Right lobe of liver (tissue), 6 donors: ENCODE measurements at regions not wholly inside any gene's neighbourhood (a gene's known extent, or its start where the extent isn't known, plus 50 kb on each side); places are given as distances from the start of the nearest gene placed in this dataset.

Source experiments
- ATAC-seq, 4 donors: fragments of 200-7000 bp; cut with Tn5 transposase; one replicate each; pipeline ENCODE4 v1.9.1; 2020; ENCODE audit warnings: mild to moderate bottlenecking in 4 of 4, moderate library complexity in 4 of 4
- DNase-seq, 3 donors: peaks; one replicate each; pipeline ENCODE4 v3.0.0-alpha.2; 2020
- H3K27ac ChIP-seq, 3 donors: fragments of 200-600 bp; one replicate each; pipeline ENCODE4 v1.8.0; 2022
- H3K27me3 ChIP-seq, 2 donors: fragments of 200-600 bp; one replicate each; pipeline ENCODE4 v1.8.0; 2022
- H3K36me3 ChIP-seq, 4 donors: fragments of 200-600 bp; sonication (generic) in 1 of 4; one replicate each; pipeline versions ENCODE4 v1.5.1 to v1.8.0; 2017 to 2022; ENCODE audit warnings: control low read depth in 1 of 4
- H3K4me1 ChIP-seq, 4 donors: fragments of 200-600 bp; sonication (generic) in 1 of 4; one replicate each; pipeline versions ENCODE4 v1.5.1 to v1.8.0; 2017 to 2022; ENCODE audit warnings: control low read depth in 1 of 4
- H3K4me3 ChIP-seq, 3 donors: fragments of 200-600 bp; one replicate each; pipeline ENCODE4 v1.8.0; 2022
- H3K9me3 ChIP-seq, 4 donors: fragments of 200-600 bp; sonication (generic) in 1 of 4; one replicate each; pipeline versions ENCODE4 v1.5.1 to v1.8.0; 2017 to 2022; ENCODE audit warnings: control low read depth in 1 of 4
- CTCF ChIP-seq, 4 donors: fragments of 200-600 bp in 3 of 4; fragments of 450-650 bp in 1 of 4; IDR thresholded peaks; one replicate each; pipeline versions ENCODE4 v1.5.1 to v1.8.0; 2016 to 2022; ENCODE audit warnings: antibody characterized with exemption in 4 of 4, mild to moderate bottlenecking in 2 of 4
- POLR2A ChIP-seq: fragments of 450-650 bp; IDR thresholded peaks from one replicate; pipeline ENCODE4 v1.6.1; 2017; ENCODE audit warnings: antibody characterized with exemption, mild to moderate bottlenecking
- WGBS: methylation state at CpG from one replicate; pipeline ENCODE4 v1.1.6; 2018; ENCODE audit warnings: low coverage, low lambda C conversion rate; ENCODE audit not compliant: insufficient coverage; ENCODE audit errors: missing lambda C conversion rate; 5-methylcytosine and 5-hydroxymethylcytosine counted together
- intact Hi-C, 2 donors: fragments of 100-400 bp; cut with DNase I; formaldehyde crosslinking; loops; one replicate each; pipeline versions ENCODE4 v1.11.2 to v1.14.1; 2022
- donor health status: DM: no; HTN: yes; CAD: no.
- donor health status: DM: no; HTN: no; CAD: no.
- donor health status: DM: no; HTN: no; CAD: no.
- donor health status: DM: no; HTN: yes; CAD: no.
- donor health status: DM: no; HTN: yes; CAD: no.

GRCh38 chr5:155903791-155904190 is 423.2 kb upstream of the SGCD start:
- Histone ChIP-seq H3K9me3 (no peaks in the 10 kb centered on the region), H3K4me3 (no peak overlapping the region), H3K4me1 (no peaks in the 10 kb centered on the region), H3K27me3 (no peaks in the 10 kb centered on the region), H3K36me3 (no peaks in the 10 kb centered on the region), H3K27ac (no peak overlapping the region)
- intact Hi-C loops: no loop called here
- DNase-seq: no peak
- no peak for ATAC-seq
- 71% methylated on average over 4 of the region's 4 CpGs for WGBS
- TF ChIP-seq CTCF (IDR thresholded peaks at IDR 0.05): no peak
- TF ChIP-seq POLR2A: no peak

GRCh38 chr5:155905364-155905763 is 421.6 kb upstream of the SGCD start:
- Histone ChIP-seq H3K9me3 (no peaks in the 10 kb centered on the region), H3K36me3 (no peaks in the 10 kb centered on the region), H3K4me3 (no peak overlapping the region), H3K27me3 (no peaks in the 10 kb centered on the region), H3K4me1 (no peaks in the 10 kb centered on the region), H3K27ac (no peak overlapping the region)
- intact Hi-C loops: no loop called here
- no peak for TF ChIP-seq POLR2A
- no peak for TF ChIP-seq CTCF (IDR thresholded peaks at IDR 0.05)
- no peak for DNase-seq
- ATAC-seq: no peak
- WGBS: 58% methylated on average over 2 of the region's 3 CpGs

GRCh38 chr5:155906046-155906445 is 420.9 kb upstream of the SGCD start:
- Histone ChIP-seq H3K36me3 (no peaks in the 10 kb centered on the region), H3K9me3 (no peaks in the 10 kb centered on the region), H3K27ac (no peak overlapping the region), H3K4me3 (no peak overlapping the region), H3K27me3 (no peaks in the 10 kb centered on the region), H3K4me1 (no peaks in the 10 kb centered on the region)
- ATAC-seq (no peak), DNase-seq (no peak)
- intact Hi-C loops: no loop called here
- 22% methylated on average over 2 of the region's 2 CpGs for WGBS
- TF ChIP-seq POLR2A: no peak
- TF ChIP-seq CTCF (IDR thresholded peaks at IDR 0.05): peak; percentile 12 to 29 (median 20)

- WGBS: 34% methylated on average over 5 of the region's 5 CpGs
- H3K27me3 ChIP-seq: no peaks in the 10 kb centered on the region
- H3K4me3 ChIP-seq: no peak overlapping the region
- intact Hi-C loops: no loop called here
- no peaks in the 10 kb centered on the region for H3K4me1 ChIP-seq
- no peaks in the 10 kb centered on the region for H3K36me3 ChIP-seq
- no peak for TF ChIP-seq POLR2A
- TF ChIP-seq CTCF (IDR thresholded peaks at IDR 0.05): no peak
- ATAC-seq: no peak
- DNase-seq: no peak
- H3K27ac ChIP-seq: no peak overlapping the region
- no peaks in the 10 kb centered on the region for H3K9me3 ChIP-seq
Measured at GRCh38 chr5:155908543-155908942, 418.4 kb upstream of the SGCD start.

GRCh38 chr5:155912291-155912690 is 414.7 kb upstream of the SGCD start:
- no peak overlapping the region for H3K4me3 ChIP-seq
- ATAC-seq (no peak), DNase-seq (no peak)
- 70% methylated on average over 5 of the region's 5 CpGs for WGBS
- no peaks in the 10 kb centered on the region for H3K4me1 ChIP-seq
- H3K27ac ChIP-seq: no peak overlapping the region
- TF ChIP-seq CTCF (IDR thresholded peaks at IDR 0.05) (no peak), POLR2A (no peak)
- no peaks in the 10 kb centered on the region for H3K9me3 ChIP-seq
- intact Hi-C loops: no loop called here
- no peaks in the 10 kb centered on the region for H3K36me3 ChIP-seq
- H3K27me3 ChIP-seq: no peaks in the 10 kb centered on the region
